Ovary (tissue), 3 donors: ENCODE measurements at regions not wholly inside any gene's neighbourhood (a gene's known extent, or its start where the extent isn't known, plus 50 kb on each side); places are given as distances from the start of the nearest gene placed in this dataset.

Source experiments
- CTCF ChIP-seq, 3 donors: fragments of 450-650 bp in 2 of 3; fragments of 200-600 bp in 1 of 3; IDR thresholded peaks; one replicate each; pipeline versions ENCODE4 v1.5.1 to v1.8.0; 2016 to 2022; ENCODE audit warnings: antibody characterized with exemption in 3 of 3, mild to moderate bottlenecking in 1 of 3
- EP300 ChIP-seq: sonication (generic); formaldehyde crosslinking; IDR thresholded peaks from one replicate; pipeline ENCODE4 v1.6.1; 2017; ENCODE audit warnings: antibody characterized with exemption
- donor health status: DM: no; HTN: no; CAD: no.

DNA sequence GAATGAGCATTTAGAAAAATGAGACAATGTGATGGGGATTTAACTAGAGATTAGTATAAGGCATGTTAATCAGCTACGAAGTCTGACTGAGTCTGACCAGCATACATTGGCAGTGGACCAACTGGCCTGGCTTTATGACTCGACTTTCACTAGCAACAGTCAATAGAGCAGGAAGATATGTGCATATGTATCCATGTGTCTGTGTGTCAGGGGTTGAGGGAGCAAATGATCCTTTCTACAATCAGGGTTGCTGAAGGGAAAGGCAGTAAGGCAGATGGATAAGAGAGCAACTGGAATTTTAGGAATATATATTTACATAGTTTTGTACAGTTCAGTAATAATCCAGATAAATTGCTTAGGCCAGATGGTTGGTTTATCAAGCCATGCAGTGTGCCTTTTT is 645.6 kb downstream of the PLA2G4A start:
- TF ChIP-seq CTCF (IDR thresholded peaks at IDR 0.05) (no peak), EP300 (no peak)
